GM23248 (cell line): ENCODE measurements at regions not wholly inside any gene's neighbourhood (a gene's known extent, or its start where the extent isn't known, plus 50 kb on each side); places are given as distances from the start of the nearest gene placed in this dataset.

ENCODE experiments used
- EZH2 ChIP-seq: fragments of 200-600 bp; sonication (generic); IDR thresholded peaks from 2 replicates; pipeline ENCODE4 v1.6.1; 2018; ENCODE audit warnings: antibody characterized with exemption, mild to moderate bottlenecking; ENCODE audit not compliant: insufficient read depth, poor library complexity, severe bottlenecking
- EZH2phosphoT487 ChIP-seq: fragments of 200-600 bp; sonication (generic); IDR thresholded peaks from 2 replicates; pipeline ENCODE4 v1.6.1; 2018; ENCODE audit warnings: antibody characterized with exemption, moderate library complexity, mild to moderate bottlenecking, low read depth; ENCODE audit not compliant: insufficient read depth

DNA sequence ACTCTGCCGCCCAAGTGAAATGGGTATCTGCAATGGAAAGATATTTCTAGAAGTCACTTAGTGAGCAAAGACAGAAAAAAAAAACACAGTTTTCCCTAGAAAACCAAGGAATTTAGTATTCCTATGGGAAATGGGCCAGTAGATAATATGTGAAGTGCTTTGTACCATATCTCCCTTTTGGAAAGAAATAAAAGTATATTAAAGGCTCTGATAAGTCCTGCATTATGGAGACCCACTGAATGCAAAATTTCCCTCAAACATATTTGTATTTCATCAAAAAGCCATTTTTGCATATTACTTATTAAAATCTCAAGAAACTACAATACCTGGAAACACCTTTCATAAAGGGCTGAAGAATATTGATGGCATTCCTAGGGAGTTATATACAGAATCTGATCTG lies 51.6 kb upstream of the DYNLRB2 start:
- no peak for TF ChIP-seq EZH2phosphoT487
- no peak for TF ChIP-seq EZH2
